Retinal pigment epithelial cell (primary cell): ENCODE measurements at regions not wholly inside any gene's neighbourhood (a gene's known extent, or its start where the extent isn't known, plus 50 kb on each side); places are given as distances from the start of the nearest gene placed in this dataset.

Source experiments
- DNase-seq: peaks from one replicate; pipeline ENCODE4 v3.0.0-alpha.2; 2010; ENCODE audit warnings: low read depth
- H3K4me3 ChIP-seq: 2 replicates; pipeline ENCODE4 v1.5.1; 2011; ENCODE audit warnings: mild to moderate bottlenecking, low read length, control low read depth, moderate library complexity
- CTCF ChIP-seq: conservative IDR thresholded peaks from 2 replicates; pipeline ENCODE4 v1.5.1; 2011; ENCODE audit warnings: low read depth, low read length, control low read depth, inconsistent platforms

- no peak for TF ChIP-seq CTCF
- H3K4me3 ChIP-seq = no peak overlapping the region
- DNase-seq = no peak
Observed at GRCh38 chr4:92031825-92032224, 271.9 kb upstream of the GRID2 start.

GRCh38 chr4:92035666-92036065, 268.1 kb upstream of the GRID2 start:
- H3K4me3 ChIP-seq = no peak overlapping the region
- TF ChIP-seq CTCF = no peak
- no peak for DNase-seq

- no peak overlapping the region for H3K4me3 ChIP-seq
- TF ChIP-seq CTCF = no peak
- no peak for DNase-seq
Observed at GRCh38 chr4:92045718-92046117, 258.0 kb upstream of the GRID2 start.

- DNase-seq = peak; percentile 25
- H3K4me3 ChIP-seq = no peak overlapping the region
- peak; percentile 35 for TF ChIP-seq CTCF
Observed at GRCh38 chr4:92047209-92047875, 256.4 kb upstream of the GRID2 start.

- DNase-seq = no peak
- H3K4me3 ChIP-seq = no peak overlapping the region
- no peak for TF ChIP-seq CTCF
Observed at GRCh38 chr4:92050875-92051274, 252.9 kb upstream of the GRID2 start.

GRCh38 chr4:92059615-92060014, 244.2 kb upstream of the GRID2 start:
- no peak for TF ChIP-seq CTCF
- DNase-seq = no peak
- H3K4me3 ChIP-seq = no peak overlapping the region

GRCh38 chr4:92060333-92060732, 243.4 kb upstream of the GRID2 start:
- DNase-seq = no peak
- H3K4me3 ChIP-seq = no peak overlapping the region
- TF ChIP-seq CTCF = no peak
